ENCODE measurements at regions not wholly inside any gene's neighbourhood (a gene's known extent, or its start where the extent isn't known, plus 50 kb on each side); places are given as distances from the start of the nearest gene placed in this dataset.

DNA sequence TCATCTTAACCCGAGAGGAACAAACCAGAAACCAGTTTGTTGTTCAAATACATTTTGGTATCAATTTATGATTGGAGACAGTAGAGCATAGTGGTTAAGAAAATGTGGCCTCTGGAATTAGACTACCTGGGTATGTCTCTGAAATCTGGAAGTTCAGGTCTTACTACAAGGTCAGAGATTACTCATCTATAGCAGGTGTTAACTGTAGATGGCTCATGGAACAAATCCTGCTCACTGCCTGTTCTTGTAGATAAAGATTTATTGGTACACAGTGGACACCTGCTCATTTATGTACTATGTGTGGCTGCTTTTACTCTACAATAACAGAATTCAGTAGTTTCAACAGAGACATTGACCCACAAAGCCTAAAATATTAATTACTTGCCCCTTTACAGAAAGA, 413.3 kb downstream of the CNTN6 start:
- no peak for DNase-seq (ENCODE audit: low read depth, low spot score)
- TF ChIP-seq GATA2 (IDR thresholded peaks at IDR 0.05; ENCODE audit: insufficient read depth, insufficient read length, low read depth, low read length) (no peak), POLR2AphosphoS5 (IDR thresholded peaks at IDR 0.05; ENCODE audit: insufficient read depth, low read depth, low read length) (no peak), JUN (IDR thresholded peaks at IDR 0.05; ENCODE audit: borderline replicate concordance, insufficient read depth, insufficient read length, low read depth) (no peak), MYC (IDR thresholded peaks at IDR 0.05; ENCODE audit: low read depth, low read length) (no peak)
- BruUV-seq (replicated peaks): no TSS peak

DNA sequence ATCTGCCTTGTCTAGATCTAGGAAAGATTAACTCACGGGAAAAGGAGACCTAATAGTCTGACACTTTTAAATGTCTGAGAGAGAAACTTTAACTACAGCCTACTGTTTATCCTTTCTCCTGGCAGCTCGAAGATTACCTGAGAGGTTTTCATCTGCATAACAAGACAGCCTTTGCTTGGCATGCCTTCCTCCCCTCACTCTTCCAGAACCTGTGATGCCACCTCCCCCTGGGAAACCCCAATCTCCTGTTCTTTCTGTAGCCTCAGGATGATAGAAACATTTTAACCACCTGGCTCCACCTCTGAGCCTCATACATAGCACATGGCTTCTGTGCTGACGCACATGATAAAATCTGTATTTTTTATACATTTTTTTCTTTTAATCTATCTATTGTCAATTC, 420.8 kb downstream of the CNTN6 start:
- ChIA-PET POLR2A (no interaction called here), CTCF (no interaction called here)
- Histone ChIP-seq H3K36me3 (ENCODE audit: control insufficient read depth in 2 of 2, extremely low read depth in 1 of 2, insufficient read depth in 2 of 2, low read length in 2 of 2) (no peaks in the 10 kb centered on the region), H3K9ac (replicated peaks; ENCODE audit: extremely low read depth, insufficient read depth, low read length) (no peak overlapping the region), H3K9me3 (replicated peaks; ENCODE audit: control insufficient read depth, insufficient read depth, low read length) (no peaks in the 10 kb centered on the region), H2AFZ (ENCODE audit: low read depth, low read length) (no peak overlapping the region), H3K9me1 (replicated peaks; ENCODE audit: control insufficient read depth, extremely low read depth, insufficient read depth, low read length) (no peaks in the 10 kb centered on the region), H3K79me2 (ENCODE audit: control insufficient read depth, insufficient read depth, low read length) (no peaks in the 10 kb centered on the region), H3K27me3 (ENCODE audit: control insufficient read depth in 2 of 2, insufficient read depth in 2 of 2, low read length in 2 of 2) (no peaks in the 10 kb centered on the region), H3K4me1 (ENCODE audit: control insufficient read depth, extremely low read depth, insufficient read depth, low read length) (no peaks in the 10 kb centered on the region), H3K4me3 (replicated peaks in 1 of 3; ENCODE audit: insufficient read depth in 1 of 3, low read depth in 1 of 3, low read length in 3 of 3) (no peak overlapping the region), H3K27ac (ENCODE audit: insufficient read depth, low read depth, low read length) (no peak overlapping the region), H4K20me1 (replicated peaks; ENCODE audit: control insufficient read depth, extremely low read depth, insufficient read depth, low read length) (no peaks in the 10 kb centered on the region), H3K4me2 (ENCODE audit: insufficient read depth, low read length) (no peak overlapping the region)
- no TSS peak for BruUV-seq (replicated peaks)
- TF ChIP-seq MYC (IDR thresholded peaks at IDR 0.05; ENCODE audit: low read depth, low read length): no peak
- no peak for DNase-seq (ENCODE audit: low read depth, low spot score)
- FAIRE-seq: no peak
- dilution Hi-C loops (cut with MboI; ENCODE audit: extremely low pct_ligation_motif_present, low sequenced_read_pairs) (no loop called here), intact Hi-C loops (cut with micrococcal nuclease) (no loop called here)

More for the DNA sequence above, 413.3 kb downstream of the CNTN6 start:
- peaks cover 2% of the 10 kb centered on the region for H3K9me3 ChIP-seq (replicated peaks; ENCODE audit: control insufficient read depth, insufficient read depth, low read length)
- H3K36me3 ChIP-seq (ENCODE audit: control insufficient read depth in 2 of 2, extremely low read depth in 1 of 2, insufficient read depth in 2 of 2, low read length in 2 of 2): no peaks in the 10 kb centered on the region
- H3K4me1 ChIP-seq (ENCODE audit: control insufficient read depth, extremely low read depth, insufficient read depth, low read length): no peaks in the 10 kb centered on the region
- dilution Hi-C loops (cut with MboI; ENCODE audit: extremely low pct_ligation_motif_present, low sequenced_read_pairs): no loop called here
- H3K27me3 ChIP-seq (ENCODE audit: control insufficient read depth in 2 of 2, insufficient read depth in 2 of 2, low read length in 2 of 2): no peaks in the 10 kb centered on the region
- H4K20me1 ChIP-seq (replicated peaks; ENCODE audit: control insufficient read depth, extremely low read depth, insufficient read depth, low read length): no peaks in the 10 kb centered on the region
- H2AFZ ChIP-seq (ENCODE audit: low read depth, low read length): no peak overlapping the region
- FAIRE-seq: no peak
- POLR2A ChIA-PET: no interaction called here
- intact Hi-C loops (cut with micrococcal nuclease): no loop called here
- H3K9ac ChIP-seq (replicated peaks; ENCODE audit: extremely low read depth, insufficient read depth, low read length): no peak overlapping the region
- no peaks in the 10 kb centered on the region for H3K79me2 ChIP-seq (ENCODE audit: control insufficient read depth, insufficient read depth, low read length)
- no peak overlapping the region for H3K27ac ChIP-seq (ENCODE audit: insufficient read depth, low read depth, low read length)
- no peak overlapping the region for H3K4me3 ChIP-seq (replicated peaks in 1 of 3; ENCODE audit: insufficient read depth in 1 of 3, low read depth in 1 of 3, low read length in 3 of 3)
- no peak overlapping the region for H3K4me2 ChIP-seq (ENCODE audit: insufficient read depth, low read length)
- CTCF ChIA-PET: no interaction called here
- no peaks in the 10 kb centered on the region for H3K9me1 ChIP-seq (replicated peaks; ENCODE audit: control insufficient read depth, extremely low read depth, insufficient read depth, low read length)
